Chondrocyte (in vitro differentiated cells): ENCODE measurements at regions not wholly inside any gene's neighbourhood (a gene's known extent, or its start where the extent isn't known, plus 50 kb on each side); places are given as distances from the start of the nearest gene placed in this dataset.

ENCODE experiments used
- DNase-seq: peaks from one replicate; pipeline ENCODE4 v3.0.0; 2021; ENCODE audit warnings: mixed read lengths, low spot score
- H3K27ac Mint-ChIP-seq: one replicate; pipeline ENCODE4 v1.8.0; 2021; ENCODE audit warnings: mild to moderate bottlenecking, moderate library complexity, mixed read lengths; ENCODE audit not compliant: unreplicated experiment
- H3K27me3 Mint-ChIP-seq: 2 replicates; pipeline ENCODE4 v1.8.0; 2021; ENCODE audit warnings: low read depth, mixed read lengths
- H3K36me3 Mint-ChIP-seq: 2 replicates; pipeline ENCODE4 v1.8.0; 2021; ENCODE audit warnings: low read depth, mixed read lengths
- H3K4me1 Mint-ChIP-seq: 2 replicates; pipeline ENCODE4 v1.8.0; 2021; ENCODE audit warnings: low read depth, mild to moderate bottlenecking, mixed read lengths
- H3K4me3 Mint-ChIP-seq: one replicate; pipeline ENCODE4 v1.8.0; 2021; ENCODE audit warnings: mild to moderate bottlenecking, moderate library complexity, mixed read lengths; ENCODE audit not compliant: unreplicated experiment
- H3K9me3 Mint-ChIP-seq: 2 replicates; pipeline ENCODE4 v1.8.0; 2021; ENCODE audit warnings: low read depth, mixed read lengths
- TF ChIP-seq, protein P1 (sequence below): fragments of 200-600 bp; sonication (generic); IDR thresholded peaks from 2 replicates; pipeline ENCODE4 v1.5.0; 2021; ENCODE audit warnings: antibody characterized with exemption, mild to moderate bottlenecking, moderate library complexity

- TF ChIP-seq, protein P1, sequence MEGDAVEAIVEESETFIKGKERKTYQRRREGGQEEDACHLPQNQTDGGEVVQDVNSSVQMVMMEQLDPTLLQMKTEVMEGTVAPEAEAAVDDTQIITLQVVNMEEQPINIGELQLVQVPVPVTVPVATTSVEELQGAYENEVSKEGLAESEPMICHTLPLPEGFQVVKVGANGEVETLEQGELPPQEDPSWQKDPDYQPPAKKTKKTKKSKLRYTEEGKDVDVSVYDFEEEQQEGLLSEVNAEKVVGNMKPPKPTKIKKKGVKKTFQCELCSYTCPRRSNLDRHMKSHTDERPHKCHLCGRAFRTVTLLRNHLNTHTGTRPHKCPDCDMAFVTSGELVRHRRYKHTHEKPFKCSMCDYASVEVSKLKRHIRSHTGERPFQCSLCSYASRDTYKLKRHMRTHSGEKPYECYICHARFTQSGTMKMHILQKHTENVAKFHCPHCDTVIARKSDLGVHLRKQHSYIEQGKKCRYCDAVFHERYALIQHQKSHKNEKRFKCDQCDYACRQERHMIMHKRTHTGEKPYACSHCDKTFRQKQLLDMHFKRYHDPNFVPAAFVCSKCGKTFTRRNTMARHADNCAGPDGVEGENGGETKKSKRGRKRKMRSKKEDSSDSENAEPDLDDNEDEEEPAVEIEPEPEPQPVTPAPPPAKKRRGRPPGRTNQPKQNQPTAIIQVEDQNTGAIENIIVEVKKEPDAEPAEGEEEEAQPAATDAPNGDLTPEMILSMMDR, result no peak
- H3K36me3 Mint-ChIP-seq, result no peaks in the 10 kb centered on the region
- H3K4me3 Mint-ChIP-seq, result no peak overlapping the region
- H3K9me3 Mint-ChIP-seq, result no peaks in the 10 kb centered on the region
- no peak for DNase-seq
- peaks cover 3% of the 10 kb centered on the region for H3K4me1 Mint-ChIP-seq
- H3K27me3 Mint-ChIP-seq, result no peaks in the 10 kb centered on the region
- H3K27ac Mint-ChIP-seq, result no peak overlapping the region
These were observed 641.6 kb downstream of the RFPL4B start for GRCh38 chr6:112988748-112989147.

DNA sequence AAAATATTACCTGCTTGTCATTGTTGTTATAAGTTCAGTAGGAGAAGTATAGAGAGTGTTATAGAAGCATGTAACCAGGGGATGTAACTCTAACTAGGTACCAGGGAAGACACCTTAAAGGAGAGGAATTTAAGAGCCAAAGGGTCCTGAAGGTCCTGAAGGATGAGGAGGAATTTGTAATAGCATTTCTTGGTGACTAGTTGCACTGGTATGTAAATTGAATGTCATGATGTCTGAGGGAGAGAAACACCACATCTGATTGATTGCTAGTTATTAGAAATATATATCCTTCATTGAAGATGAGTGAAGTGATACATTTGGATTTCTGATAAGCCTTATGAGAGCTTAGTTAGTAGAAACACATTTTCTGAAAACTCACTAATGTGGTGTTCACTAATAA lies 643.8 kb downstream of the RFPL4B start:
- no peak for DNase-seq
- TF ChIP-seq, protein P1, result no peak
- H3K4me3 Mint-ChIP-seq, result no peak overlapping the region
- no peaks in the 10 kb centered on the region for H3K27me3 Mint-ChIP-seq
- no peaks in the 10 kb centered on the region for H3K9me3 Mint-ChIP-seq
- no peaks in the 10 kb centered on the region for H3K36me3 Mint-ChIP-seq
- peaks cover 3% of the 10 kb centered on the region for H3K4me1 Mint-ChIP-seq
- no peak overlapping the region for H3K27ac Mint-ChIP-seq

DNA sequence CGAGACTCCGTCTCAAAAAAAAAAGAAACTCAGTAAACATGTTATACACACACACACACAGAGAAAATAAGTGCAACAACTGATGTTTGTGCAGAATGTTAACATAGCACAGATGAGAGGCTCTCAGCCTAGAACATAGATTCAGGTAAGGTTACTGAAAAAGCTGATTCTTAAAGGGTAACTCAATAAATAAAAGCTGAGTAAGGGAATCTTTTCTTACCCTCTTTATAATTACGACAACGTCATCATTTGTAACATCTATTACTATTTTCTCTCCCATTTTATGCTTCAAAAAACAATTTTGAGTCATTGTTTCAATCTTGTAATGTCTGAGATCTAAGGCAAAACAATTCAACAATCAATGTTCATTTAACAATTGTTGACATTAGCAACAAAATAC lies 644.8 kb downstream of the RFPL4B start:
- H3K4me1 Mint-ChIP-seq, result peaks cover 3% of the 10 kb centered on the region
- no peaks in the 10 kb centered on the region for H3K27me3 Mint-ChIP-seq
- H3K36me3 Mint-ChIP-seq, result no peaks in the 10 kb centered on the region
- no peaks in the 10 kb centered on the region for H3K9me3 Mint-ChIP-seq
- H3K4me3 Mint-ChIP-seq, result no peak overlapping the region
- TF ChIP-seq, protein P1, result no peak
- no peak overlapping the region for H3K27ac Mint-ChIP-seq
- no peak for DNase-seq

GRCh38 chr6:112997421-112998085 lies 650.4 kb downstream of the RFPL4B start:
- no peak for DNase-seq
- no peak overlapping the region for H3K27ac Mint-ChIP-seq
- no peaks in the 10 kb centered on the region for H3K27me3 Mint-ChIP-seq

GRCh38 chr6:113004054-113004453 lies 656.9 kb downstream of the RFPL4B start:
- Mint-ChIP-seq H3K36me3 (no peaks in the 10 kb centered on the region), H3K27me3 (no peaks in the 10 kb centered on the region), H3K9me3 (no peaks in the 10 kb centered on the region), H3K4me1 (peaks cover 26% of the 10 kb centered on the region), H3K4me3 (no peak overlapping the region), H3K27ac (no peak overlapping the region)
- TF ChIP-seq, protein P1, result no peak
- no peak for DNase-seq

More at GRCh38 chr6:112997421-112998085, 650.4 kb downstream of the RFPL4B start:
- no peaks in the 10 kb centered on the region for H3K36me3 Mint-ChIP-seq
- peaks cover 8% of the 10 kb centered on the region for H3K4me1 Mint-ChIP-seq
- no peak overlapping the region for H3K4me3 Mint-ChIP-seq
- TF ChIP-seq, protein P1, result no peak
- no peaks in the 10 kb centered on the region for H3K9me3 Mint-ChIP-seq
